ENCODE measurements at regions not wholly inside any gene's neighbourhood (a gene's known extent, or its start where the extent isn't known, plus 50 kb on each side); places are given as distances from the start of the nearest gene placed in this dataset.

GRCh38 chr10:101280511-101280910 lies 51.2 kb upstream of the LBX1 start:
- TF ChIP-seq CTCF (IDR thresholded peaks at IDR 0.05) = no peak
- TF ChIP-seq POLR2A (IDR thresholded peaks at IDR 0.05) = no peak

Measured in adrenal gland (tissue), 5 donors.